Left ventricle myocardium superior (tissue), 1 donor: ENCODE measurements at regions not wholly inside any gene's neighbourhood (a gene's known extent, or its start where the extent isn't known, plus 50 kb on each side); places are given as distances from the start of the nearest gene placed in this dataset.

ENCODE experiments used
- ATAC-seq: fragments of 200-7000 bp; cut with Tn5 transposase; one replicate; pipeline ENCODE4 v1.9.1; 2020; ENCODE audit warnings: mild to moderate bottlenecking, moderate library complexity
- DNase-seq: peaks from one replicate; pipeline ENCODE4 v3.0.0-alpha.2; 2020
- intact Hi-C: fragments of 100-400 bp; cut with micrococcal nuclease; formaldehyde crosslinking; loops from one replicate; pipeline ENCODE4 v1.11.0; 2022
- donor health status: DM: no; HTN: yes; CAD: no; lungs with severe emphysema.

GRCh38 chr5:123814801-123815470 is 303.0 kb downstream of the CSNK1G3 start:
- intact Hi-C loops, result no loop called here
- no peak for DNase-seq
- ATAC-seq, result peak; percentile 81

- ATAC-seq (peak; percentile 58), DNase-seq (no peak)
- intact Hi-C loops, result no loop called here
Measured at GRCh38 chr5:123813937-123814624, 302.1 kb downstream of the CSNK1G3 start.

DNA sequence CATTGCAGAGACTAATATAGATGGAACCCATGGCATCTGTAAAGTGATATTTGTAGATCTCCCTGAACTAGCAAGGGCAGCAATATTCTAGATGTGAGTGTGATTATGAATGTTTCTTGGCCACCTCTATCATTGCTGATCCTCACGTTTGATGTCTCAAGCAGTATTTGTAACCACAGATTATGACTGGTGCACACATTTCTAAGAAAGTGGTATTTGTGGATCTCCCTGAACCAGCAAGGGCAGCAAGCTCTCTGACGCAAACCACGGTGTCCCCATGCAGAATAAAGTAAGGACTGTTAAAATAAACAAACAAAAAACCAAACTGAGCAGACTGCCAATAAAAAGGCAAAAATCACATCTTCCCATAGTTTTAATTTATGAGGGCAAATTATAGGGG is 301.3 kb downstream of the CSNK1G3 start:
- intact Hi-C loops, result no loop called here
- DNase-seq (no peak), ATAC-seq (no peak)

GRCh38 chr5:123811831-123812230 is 299.9 kb downstream of the CSNK1G3 start:
- DNase-seq (no peak), ATAC-seq (no peak)
- intact Hi-C loops, result no loop called here

- ATAC-seq, result no peak
- intact Hi-C loops, result no loop called here
Measured at GRCh38 chr5:123810746-123811340, 298.9 kb downstream of the CSNK1G3 start.

DNA sequence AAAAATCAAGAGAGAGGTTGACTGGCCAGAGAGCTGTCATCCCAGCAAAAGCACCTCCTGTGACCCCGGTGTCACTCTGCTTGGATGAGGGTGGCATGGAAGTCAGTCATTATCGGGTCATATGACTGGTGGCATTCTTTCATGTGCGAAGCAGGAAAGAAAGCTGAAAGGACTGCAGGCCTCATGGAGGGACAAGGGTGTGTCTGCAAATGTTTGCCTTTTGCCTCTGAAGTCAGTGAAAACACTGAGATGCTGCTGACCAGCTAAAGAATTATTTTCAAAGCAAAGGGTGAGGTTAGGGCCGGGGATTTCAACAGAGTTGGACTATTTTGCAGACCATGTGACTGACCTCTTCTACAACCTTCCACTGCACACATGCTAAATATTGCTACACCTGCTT is 298.3 kb downstream of the CSNK1G3 start:
- DNase-seq (peak; percentile 50), ATAC-seq (peak; percentile 75)
- intact Hi-C loops, result no loop called here

More at GRCh38 chr5:123810746-123811340, 298.9 kb downstream of the CSNK1G3 start:
- DNase-seq, result no peak

- intact Hi-C loops, result no loop called here
- no peak for ATAC-seq
- DNase-seq, result no peak
Measured at GRCh38 chr5:123809594-123810221, 297.7 kb downstream of the CSNK1G3 start.

GRCh38 chr5:123808461-123809380 is 296.7 kb downstream of the CSNK1G3 start:
- ATAC-seq (no peak), DNase-seq (no peak)
- intact Hi-C loops, result no loop called here

- DNase-seq (no peak), ATAC-seq (peak; percentile 89)
- intact Hi-C loops, result no loop called here
Measured at GRCh38 chr5:123807177-123807945, 295.4 kb downstream of the CSNK1G3 start.

DNA sequence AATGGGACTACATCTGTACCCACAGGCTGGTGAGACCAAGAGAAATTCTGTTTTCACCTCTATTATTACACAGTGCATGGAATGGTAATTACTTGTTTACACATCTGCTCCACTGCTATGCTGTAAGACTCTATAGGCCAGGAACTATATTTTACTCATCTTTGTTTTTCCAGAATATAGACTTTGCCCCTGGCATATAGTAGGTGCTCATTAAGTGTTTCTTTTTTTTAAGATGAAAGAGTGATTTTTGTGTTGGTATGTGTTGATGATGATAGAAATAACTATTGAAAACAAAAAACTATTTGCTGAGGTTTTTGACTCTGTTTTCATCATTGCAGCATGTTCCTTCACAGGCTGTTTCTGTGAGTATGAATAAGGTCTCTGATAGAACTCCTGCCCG is 294.7 kb downstream of the CSNK1G3 start:
- DNase-seq (no peak), ATAC-seq (no peak)
- intact Hi-C loops, result no loop called here

- DNase-seq (no peak), ATAC-seq (no peak)
- intact Hi-C loops, result no loop called here
Measured at GRCh38 chr5:123805300-123805699, 293.3 kb downstream of the CSNK1G3 start.

DNA sequence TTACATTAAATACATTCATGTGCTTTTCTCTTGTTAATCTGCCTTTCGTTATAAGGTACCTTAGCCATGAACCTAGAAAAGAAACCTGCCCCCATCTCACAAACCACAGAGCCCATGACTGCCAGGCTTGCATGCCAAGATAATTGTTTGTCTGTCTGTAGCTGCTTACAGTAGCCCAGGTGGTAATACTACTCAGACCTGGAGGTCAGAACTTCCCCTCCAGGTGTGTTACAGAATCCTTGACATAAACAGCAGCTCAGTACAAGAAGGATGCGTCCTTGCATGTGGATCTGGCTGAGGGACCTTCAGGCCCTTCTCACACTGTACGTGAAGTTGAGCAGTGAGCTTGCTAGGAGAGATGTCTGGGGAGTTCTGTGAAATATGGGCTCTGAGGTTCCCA is 291.4 kb downstream of the CSNK1G3 start:
- intact Hi-C loops, result no loop called here
- ATAC-seq, result no peak

DNA sequence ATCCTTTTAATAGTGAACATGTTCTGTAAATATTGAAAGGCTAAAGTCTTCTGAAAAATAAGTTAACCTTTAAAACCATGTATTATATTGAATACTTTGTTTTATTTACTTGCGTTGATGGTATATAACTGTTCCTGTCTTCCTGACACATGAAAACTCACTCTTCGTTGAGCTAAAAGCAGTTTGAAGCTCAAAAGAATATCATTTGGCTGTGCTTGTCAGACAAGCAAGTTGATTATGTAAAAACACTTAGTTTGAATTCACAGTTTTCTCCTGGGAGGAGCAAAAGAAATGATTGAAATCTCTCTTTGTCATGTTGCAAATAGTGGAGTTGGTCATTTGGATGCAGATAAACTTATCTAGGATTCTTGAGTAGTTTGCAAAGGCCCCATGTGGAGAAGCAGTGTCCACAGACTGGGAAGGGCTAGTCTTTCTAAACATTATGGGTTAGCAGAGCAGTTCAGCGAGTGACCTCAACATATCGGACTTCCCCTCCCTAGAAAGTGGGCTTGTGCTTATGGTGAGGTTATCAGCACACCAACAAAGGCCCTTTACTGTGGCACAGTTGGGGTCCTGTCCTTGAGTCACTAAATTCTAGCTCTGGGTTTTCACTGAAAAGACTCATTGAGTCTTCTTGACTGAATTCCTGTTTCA is 290.4 kb downstream of the CSNK1G3 start:
- DNase-seq, result no peak
- intact Hi-C loops, result no loop called here
- ATAC-seq, result no peak

More for the DNA sequence above, 291.4 kb downstream of the CSNK1G3 start:
- no peak for DNase-seq

GRCh38 chr5:123800640-123801039 is 288.7 kb downstream of the CSNK1G3 start:
- intact Hi-C loops, result no loop called here
- DNase-seq (no peak), ATAC-seq (no peak)

DNA sequence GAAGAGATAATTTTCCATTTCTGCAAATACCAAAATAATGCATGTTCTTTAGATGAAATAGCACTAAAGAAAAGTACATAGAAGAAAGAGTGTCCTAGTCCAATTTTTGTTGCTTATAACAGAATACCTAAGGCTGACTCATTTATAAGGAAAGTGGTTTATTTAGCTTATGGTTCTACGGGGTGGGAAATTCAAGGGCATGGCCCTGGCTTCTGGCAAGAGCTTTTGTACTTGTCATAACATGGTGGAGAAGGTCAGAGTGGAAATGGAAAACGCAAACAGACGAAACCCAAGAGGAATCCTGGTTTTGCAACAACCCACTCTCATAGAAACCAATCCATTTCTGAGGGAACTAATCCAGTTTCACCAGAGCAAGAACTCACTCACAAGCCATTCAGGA is 283.7 kb downstream of the CSNK1G3 start:
- intact Hi-C loops, result no loop called here
- ATAC-seq, result no peak

GRCh38 chr5:123790226-123790625 is 278.2 kb downstream of the CSNK1G3 start:
- ATAC-seq (no peak), DNase-seq (no peak)
- intact Hi-C loops, result no loop called here

More for the DNA sequence above, 283.7 kb downstream of the CSNK1G3 start:
- no peak for DNase-seq

DNA sequence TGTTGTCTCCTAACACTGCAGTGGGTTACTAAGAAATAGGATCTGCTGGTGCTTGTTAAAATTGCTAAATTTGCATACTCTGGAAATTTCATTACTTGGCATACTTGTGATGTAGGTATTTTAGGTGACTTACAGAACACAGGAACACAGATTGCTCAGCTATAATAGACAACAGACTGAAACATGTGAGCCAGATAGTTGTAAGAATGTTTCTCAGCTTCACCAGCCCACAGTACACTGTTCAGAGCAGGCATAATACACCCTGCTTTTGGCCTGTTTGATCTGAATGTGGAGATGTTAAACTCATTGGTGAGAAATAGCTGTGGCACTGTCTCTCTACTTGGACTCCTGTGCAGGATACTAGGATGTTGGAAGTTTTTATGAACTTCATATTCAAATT is 275.7 kb downstream of the CSNK1G3 start:
- intact Hi-C loops, result no loop called here
- ATAC-seq, result no peak
- no peak for DNase-seq

GRCh38 chr5:123787136-123787535 is 275.2 kb downstream of the CSNK1G3 start:
- no peak for ATAC-seq
- intact Hi-C loops, result no loop called here

More at GRCh38 chr5:123787136-123787535, 275.2 kb downstream of the CSNK1G3 start:
- DNase-seq, result no peak
